Right lobe of liver (tissue), 6 donors: ENCODE measurements at regions not wholly inside any gene's neighbourhood (a gene's known extent, or its start where the extent isn't known, plus 50 kb on each side); places are given as distances from the start of the nearest gene placed in this dataset.

Source experiments
- ATAC-seq, 4 donors: fragments of 200-7000 bp; cut with Tn5 transposase; one replicate each; pipeline ENCODE4 v1.9.1; 2020; ENCODE audit warnings: mild to moderate bottlenecking in 4 of 4, moderate library complexity in 4 of 4
- DNase-seq, 3 donors: peaks; one replicate each; pipeline ENCODE4 v3.0.0-alpha.2; 2020
- H3K27ac ChIP-seq, 3 donors: fragments of 200-600 bp; one replicate each; pipeline ENCODE4 v1.8.0; 2022
- H3K27me3 ChIP-seq, 2 donors: fragments of 200-600 bp; one replicate each; pipeline ENCODE4 v1.8.0; 2022
- H3K36me3 ChIP-seq, 4 donors: fragments of 200-600 bp; sonication (generic) in 1 of 4; one replicate each; pipeline versions ENCODE4 v1.5.1 to v1.8.0; 2017 to 2022; ENCODE audit warnings: control low read depth in 1 of 4
- H3K4me1 ChIP-seq, 4 donors: fragments of 200-600 bp; sonication (generic) in 1 of 4; one replicate each; pipeline versions ENCODE4 v1.5.1 to v1.8.0; 2017 to 2022; ENCODE audit warnings: control low read depth in 1 of 4
- H3K4me3 ChIP-seq, 3 donors: fragments of 200-600 bp; one replicate each; pipeline ENCODE4 v1.8.0; 2022
- H3K9me3 ChIP-seq, 4 donors: fragments of 200-600 bp; sonication (generic) in 1 of 4; one replicate each; pipeline versions ENCODE4 v1.5.1 to v1.8.0; 2017 to 2022; ENCODE audit warnings: control low read depth in 1 of 4
- POLR2A ChIP-seq: fragments of 450-650 bp; IDR thresholded peaks from one replicate; pipeline ENCODE4 v1.6.1; 2017; ENCODE audit warnings: antibody characterized with exemption, mild to moderate bottlenecking
- WGBS: methylation state at CpG from one replicate; pipeline ENCODE4 v1.1.6; 2018; ENCODE audit warnings: low coverage, low lambda C conversion rate; ENCODE audit not compliant: insufficient coverage; ENCODE audit errors: missing lambda C conversion rate; 5-methylcytosine and 5-hydroxymethylcytosine counted together
- intact Hi-C, 2 donors: fragments of 100-400 bp; cut with DNase I; formaldehyde crosslinking; loops; one replicate each; pipeline versions ENCODE4 v1.11.2 to v1.14.1; 2022
- TF ChIP-seq, protein P1 (sequence below), 4 donors: fragments of 200-600 bp in 3 of 4; fragments of 450-650 bp in 1 of 4; IDR thresholded peaks; one replicate each; pipeline versions ENCODE4 v1.5.1 to v1.8.0; 2016 to 2022; ENCODE audit warnings: antibody characterized with exemption in 4 of 4, mild to moderate bottlenecking in 2 of 4
- donor health status: DM: no; HTN: yes; CAD: no.
- donor health status: DM: no; HTN: no; CAD: no.
- donor health status: DM: no; HTN: no; CAD: no.
- donor health status: DM: no; HTN: yes; CAD: no.
- donor health status: DM: no; HTN: yes; CAD: no.

DNA sequence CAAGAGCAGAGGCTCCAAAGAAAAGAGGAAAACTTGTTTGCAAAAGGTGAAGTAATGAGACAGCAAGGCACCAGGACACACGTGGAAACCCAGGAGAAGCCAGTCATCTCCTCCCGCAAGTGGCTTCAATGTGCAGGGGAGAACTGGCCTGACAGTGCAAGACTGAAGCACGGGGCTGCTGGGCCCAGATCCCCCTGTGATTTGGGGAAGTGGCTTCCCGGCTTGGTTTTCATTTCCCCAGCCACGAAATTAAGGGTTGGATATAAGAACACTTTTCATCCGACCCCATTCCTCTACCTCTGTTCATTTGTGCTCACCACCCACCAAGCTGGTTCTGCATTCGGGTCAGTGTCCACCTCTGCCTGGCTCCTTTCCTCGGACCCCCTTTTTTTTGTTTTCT is 306.4 kb downstream of the FGFR2 start:
- intact Hi-C loops, result no loop called here
- no peaks in the 10 kb centered on the region for H3K36me3 ChIP-seq
- no peak overlapping the region for H3K27ac ChIP-seq
- no peak overlapping the region for H3K4me3 ChIP-seq
- TF ChIP-seq POLR2A, result no peak
- TF ChIP-seq, protein P1, sequence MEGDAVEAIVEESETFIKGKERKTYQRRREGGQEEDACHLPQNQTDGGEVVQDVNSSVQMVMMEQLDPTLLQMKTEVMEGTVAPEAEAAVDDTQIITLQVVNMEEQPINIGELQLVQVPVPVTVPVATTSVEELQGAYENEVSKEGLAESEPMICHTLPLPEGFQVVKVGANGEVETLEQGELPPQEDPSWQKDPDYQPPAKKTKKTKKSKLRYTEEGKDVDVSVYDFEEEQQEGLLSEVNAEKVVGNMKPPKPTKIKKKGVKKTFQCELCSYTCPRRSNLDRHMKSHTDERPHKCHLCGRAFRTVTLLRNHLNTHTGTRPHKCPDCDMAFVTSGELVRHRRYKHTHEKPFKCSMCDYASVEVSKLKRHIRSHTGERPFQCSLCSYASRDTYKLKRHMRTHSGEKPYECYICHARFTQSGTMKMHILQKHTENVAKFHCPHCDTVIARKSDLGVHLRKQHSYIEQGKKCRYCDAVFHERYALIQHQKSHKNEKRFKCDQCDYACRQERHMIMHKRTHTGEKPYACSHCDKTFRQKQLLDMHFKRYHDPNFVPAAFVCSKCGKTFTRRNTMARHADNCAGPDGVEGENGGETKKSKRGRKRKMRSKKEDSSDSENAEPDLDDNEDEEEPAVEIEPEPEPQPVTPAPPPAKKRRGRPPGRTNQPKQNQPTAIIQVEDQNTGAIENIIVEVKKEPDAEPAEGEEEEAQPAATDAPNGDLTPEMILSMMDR (IDR thresholded peaks at IDR 0.05), result no peak
- no peaks in the 10 kb centered on the region for H3K9me3 ChIP-seq
- ATAC-seq, result no peak
- H3K27me3 ChIP-seq, result no peaks in the 10 kb centered on the region
- WGBS, result 50% methylated on average over 7 of the region's 8 CpGs
- DNase-seq, result no peak
- H3K4me1 ChIP-seq, result no peaks in the 10 kb centered on the region

DNA sequence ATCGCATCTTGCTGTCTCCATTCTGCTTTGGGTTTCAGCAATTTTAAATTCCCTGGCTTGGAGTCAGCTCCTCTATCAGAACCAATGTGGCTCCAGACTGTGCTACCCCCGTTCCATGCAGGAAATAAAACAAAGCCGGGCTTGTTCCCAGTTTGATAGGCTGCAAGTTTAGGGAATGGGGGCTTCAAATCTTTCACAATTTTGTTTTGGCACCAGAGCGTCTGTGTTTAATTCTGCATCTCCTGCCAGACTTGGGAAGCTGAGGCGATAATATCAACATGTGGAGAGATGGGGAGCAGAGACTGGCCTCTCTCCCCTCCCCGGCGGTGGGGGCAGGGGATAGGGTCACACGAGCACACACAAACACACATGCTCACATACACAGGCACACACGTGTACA is 305.9 kb downstream of the FGFR2 start:
- TF ChIP-seq, protein P1 (IDR thresholded peaks at IDR 0.05), result no peak
- TF ChIP-seq POLR2A, result no peak
- Histone ChIP-seq H3K9me3 (no peaks in the 10 kb centered on the region), H3K27ac (no peak overlapping the region), H3K27me3 (no peaks in the 10 kb centered on the region), H3K4me1 (no peaks in the 10 kb centered on the region), H3K36me3 (no peaks in the 10 kb centered on the region), H3K4me3 (no peak overlapping the region)
- no peak for DNase-seq
- intact Hi-C loops, result no loop called here
- ATAC-seq, result no peak
- 50% methylated on average over 2 of the region's 9 CpGs for WGBS

DNA sequence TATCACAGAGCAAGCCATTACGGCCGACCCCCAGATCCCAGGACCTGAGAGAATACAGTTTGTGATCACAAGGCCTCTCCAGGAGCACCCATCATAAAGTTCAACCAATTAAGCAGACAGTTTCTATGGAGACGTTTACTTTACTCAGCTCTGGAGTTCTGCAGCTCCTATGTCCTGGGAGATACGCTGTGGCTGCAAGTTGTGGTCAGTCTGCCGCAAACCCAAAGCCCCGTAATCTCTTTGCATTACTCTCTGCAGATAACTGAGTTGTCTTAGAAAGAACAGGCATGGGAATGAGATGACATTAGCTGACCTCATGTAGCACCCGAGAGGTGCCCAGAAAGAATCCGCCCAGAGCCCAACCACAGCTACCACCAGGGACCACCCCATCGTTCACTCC is 305.1 kb downstream of the FGFR2 start:
- Histone ChIP-seq H3K36me3 (no peaks in the 10 kb centered on the region), H3K9me3 (no peaks in the 10 kb centered on the region), H3K27ac (no peak overlapping the region), H3K27me3 (no peaks in the 10 kb centered on the region), H3K4me3 (no peak overlapping the region), H3K4me1 (no peaks in the 10 kb centered on the region)
- DNase-seq (no peak), ATAC-seq (no peak)
- intact Hi-C loops, result no loop called here
- WGBS, result 53% methylated on average over 5 of the region's 9 CpGs
- TF ChIP-seq, protein P1 (IDR thresholded peaks at IDR 0.05), result no peak
- TF ChIP-seq POLR2A, result no peak

DNA sequence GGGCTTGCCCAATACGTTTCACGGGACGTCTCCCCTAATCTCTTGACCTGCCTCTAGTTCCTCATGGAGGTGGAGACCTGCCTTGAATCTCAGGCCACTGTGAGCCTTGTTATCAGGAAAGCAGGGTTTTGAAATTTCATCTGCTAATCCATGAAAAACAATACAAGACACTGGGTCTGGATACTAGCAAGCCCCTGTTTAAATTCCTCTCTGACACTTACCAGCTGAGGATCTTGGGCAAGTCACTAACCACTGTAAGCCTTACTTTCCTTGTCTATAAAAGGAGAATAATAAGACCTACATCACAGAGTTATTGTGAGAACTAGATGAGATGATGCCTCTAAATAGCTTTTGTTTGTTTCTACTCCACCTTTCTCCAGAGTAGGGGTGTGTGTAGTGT is 303.6 kb downstream of the FGFR2 start:
- no peak for DNase-seq
- WGBS, result 78% methylated on average over 3 of the region's 3 CpGs
- Histone ChIP-seq H3K9me3 (no peaks in the 10 kb centered on the region), H3K27me3 (no peaks in the 10 kb centered on the region), H3K4me1 (no peaks in the 10 kb centered on the region), H3K36me3 (no peaks in the 10 kb centered on the region), H3K27ac (no peak overlapping the region), H3K4me3 (no peak overlapping the region)
- ATAC-seq, result no peak
- no peak for TF ChIP-seq POLR2A
- TF ChIP-seq, protein P1 (IDR thresholded peaks at IDR 0.05), result no peak
- intact Hi-C loops, result no loop called here

DNA sequence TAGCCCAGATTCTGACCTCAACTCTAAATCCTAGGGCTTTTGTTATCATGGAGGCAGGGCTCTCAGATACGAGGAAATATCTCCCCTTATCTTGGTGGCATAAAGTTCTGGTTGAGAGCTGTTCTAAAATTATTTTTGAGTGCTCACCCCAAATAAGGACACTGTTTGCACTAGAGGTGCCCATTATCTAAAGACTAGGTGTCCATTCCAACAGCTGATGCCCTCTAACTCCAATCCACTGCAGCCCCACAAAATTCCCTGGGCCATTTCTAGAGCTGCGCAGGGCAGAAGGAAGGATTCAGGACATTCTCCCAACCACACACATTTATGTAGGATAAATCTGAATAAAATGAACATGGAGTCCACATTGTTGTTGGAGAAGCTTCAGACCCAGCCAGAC is 301.9 kb downstream of the FGFR2 start:
- no peak overlapping the region for H3K4me3 ChIP-seq
- H3K27ac ChIP-seq, result no peak overlapping the region
- ATAC-seq (no peak), DNase-seq (no peak)
- H3K27me3 ChIP-seq, result no peaks in the 10 kb centered on the region
- H3K36me3 ChIP-seq, result no peaks in the 10 kb centered on the region
- intact Hi-C loops, result no loop called here
- TF ChIP-seq, protein P1 (IDR thresholded peaks at IDR 0.05), result no peak
- TF ChIP-seq POLR2A, result no peak
- H3K4me1 ChIP-seq, result no peaks in the 10 kb centered on the region
- no peaks in the 10 kb centered on the region for H3K9me3 ChIP-seq
- WGBS, result 38% methylated on average over 1 of the region's 2 CpGs
